ENCODE measurements at regions not wholly inside any gene's neighbourhood (a gene's known extent, or its start where the extent isn't known, plus 50 kb on each side); places are given as distances from the start of the nearest gene placed in this dataset.

DNA sequence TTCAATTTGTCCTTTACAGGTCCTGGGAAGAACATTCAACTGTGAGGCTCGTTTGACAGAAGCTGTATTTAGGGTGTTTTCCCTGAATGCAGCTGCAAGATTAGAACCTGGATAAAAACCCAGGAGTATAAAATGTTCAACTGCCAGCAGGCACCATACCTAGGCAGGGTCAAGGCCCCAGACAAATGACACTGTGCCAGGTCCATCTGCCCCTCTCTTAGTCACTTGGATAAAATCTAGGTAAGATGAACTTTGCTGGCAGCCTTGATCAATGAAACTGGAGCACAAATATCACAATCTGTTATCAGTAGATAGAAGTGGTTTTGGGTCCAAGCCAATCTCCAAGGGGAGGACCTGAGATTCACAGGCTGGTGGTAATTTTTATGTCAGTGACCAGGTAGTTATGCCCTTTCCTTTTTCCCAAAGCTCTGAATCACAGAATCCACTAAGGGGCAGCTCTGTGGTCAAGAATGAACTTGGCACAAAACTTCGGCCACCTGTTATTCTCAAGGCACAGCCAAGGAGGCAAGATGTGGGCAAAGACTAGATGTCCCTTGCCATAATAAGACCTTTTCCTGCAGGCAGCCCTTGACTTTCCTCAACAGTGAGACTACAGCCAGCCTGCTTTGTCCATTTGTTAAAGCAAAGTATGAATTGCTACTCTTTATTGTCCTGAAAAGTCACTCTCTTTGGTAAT lies 501.0 kb downstream of the PPARGC1A start:
- Mint-ChIP-seq H3K4me1 (no peaks in the 10 kb centered on the region), H3K27me3 (ENCODE audit: low read depth) (no peaks in the 10 kb centered on the region), H3K9me3 (peaks cover 1 to 3% of the 10 kb centered on the region in 2 experiments; a peak in 3 of 5 replicates), H3K27ac (no peak overlapping the region), H3K36me3 (ENCODE audit: insufficient read depth in 1 of 3, low read depth in 3 of 3) (peaks cover 0 to under 1% (median under 1%) of the 10 kb centered on the region in 3 experiments; a peak in 2 of 7 replicates), H3K4me3 (no peak overlapping the region)
- H3K4me2 ChIP-seq (ENCODE audit: insufficient read depth, insufficient read length, low read length): no peak overlapping the region
- H4K5ac ChIP-seq (ENCODE audit: insufficient read length, low read depth, low read length): no peak overlapping the region
- H3K23me2 ChIP-seq (ENCODE audit: insufficient read length, low read depth, low read length, poor library complexity, severe bottlenecking): no peaks in the 10 kb centered on the region
- H2BK120ac ChIP-seq (ENCODE audit: low read depth, low read length, poor library complexity, severe bottlenecking): no peak overlapping the region
- no peak overlapping the region for H3K27ac ChIP-seq (ENCODE audit: insufficient read length, low read depth, low read length)
- no peaks in the 10 kb centered on the region for H3K27me3 ChIP-seq (ENCODE audit: insufficient read depth, low read length)
- no peak overlapping the region for H3K14ac ChIP-seq (ENCODE audit: insufficient read depth, low read length)
- H4K20me1 ChIP-seq (ENCODE audit: control insufficient read depth, insufficient read depth, insufficient read length): no peaks in the 10 kb centered on the region
- H3K4ac ChIP-seq (ENCODE audit: low read depth, low read length): no peak overlapping the region
- TF ChIP-seq, protein P1, sequence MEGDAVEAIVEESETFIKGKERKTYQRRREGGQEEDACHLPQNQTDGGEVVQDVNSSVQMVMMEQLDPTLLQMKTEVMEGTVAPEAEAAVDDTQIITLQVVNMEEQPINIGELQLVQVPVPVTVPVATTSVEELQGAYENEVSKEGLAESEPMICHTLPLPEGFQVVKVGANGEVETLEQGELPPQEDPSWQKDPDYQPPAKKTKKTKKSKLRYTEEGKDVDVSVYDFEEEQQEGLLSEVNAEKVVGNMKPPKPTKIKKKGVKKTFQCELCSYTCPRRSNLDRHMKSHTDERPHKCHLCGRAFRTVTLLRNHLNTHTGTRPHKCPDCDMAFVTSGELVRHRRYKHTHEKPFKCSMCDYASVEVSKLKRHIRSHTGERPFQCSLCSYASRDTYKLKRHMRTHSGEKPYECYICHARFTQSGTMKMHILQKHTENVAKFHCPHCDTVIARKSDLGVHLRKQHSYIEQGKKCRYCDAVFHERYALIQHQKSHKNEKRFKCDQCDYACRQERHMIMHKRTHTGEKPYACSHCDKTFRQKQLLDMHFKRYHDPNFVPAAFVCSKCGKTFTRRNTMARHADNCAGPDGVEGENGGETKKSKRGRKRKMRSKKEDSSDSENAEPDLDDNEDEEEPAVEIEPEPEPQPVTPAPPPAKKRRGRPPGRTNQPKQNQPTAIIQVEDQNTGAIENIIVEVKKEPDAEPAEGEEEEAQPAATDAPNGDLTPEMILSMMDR (conservative IDR thresholded peaks at IDR 0.05): no peak
- no peak overlapping the region for H2BK5ac ChIP-seq (ENCODE audit: insufficient read length, low read length)
- H2AFZ ChIP-seq (ENCODE audit: low read length): no peak overlapping the region
- no peaks in the 10 kb centered on the region for H3K4me1 ChIP-seq (ENCODE audit: insufficient read depth, low read length)
- no peak overlapping the region for H3K9ac ChIP-seq (ENCODE audit: extremely low read depth, insufficient read length, low read length)
- H3K56ac ChIP-seq (ENCODE audit: insufficient read length, low read depth, low read length): no peak overlapping the region
- WGBS (ENCODE audit: extremely low coverage, insufficient read length, low lambda C conversion rate): no CpG with 5 or more reads among the region's 2 CpGs
- no peaks in the 10 kb centered on the region for H3K79me1 ChIP-seq (ENCODE audit: insufficient read depth, low read depth, low read length, poor library complexity, severe bottlenecking)
- no peak overlapping the region for H4K8ac ChIP-seq (replicated peaks; ENCODE audit: insufficient read length, low read depth, low read length)
- H3K23ac ChIP-seq (ENCODE audit: insufficient read length, low read depth, low read length): no peak overlapping the region
- no peak overlapping the region for H2AK5ac ChIP-seq (ENCODE audit: insufficient read length, low read length)
- H2BK20ac ChIP-seq (ENCODE audit: low read depth, low read length, poor library complexity, severe bottlenecking): no peak overlapping the region
- H2BK15ac ChIP-seq (ENCODE audit: low read depth, low read length): no peak overlapping the region
- no peak overlapping the region for H3T11ph ChIP-seq (ENCODE audit: low read length)
- H3K18ac ChIP-seq (ENCODE audit: insufficient read length, low read depth, low read length): no peak overlapping the region
- no peak overlapping the region for H2BK12ac ChIP-seq (ENCODE audit: insufficient read length, low read depth, low read length)
- no peaks in the 10 kb centered on the region for H3K9me3 ChIP-seq (ENCODE audit: control insufficient read depth, low read depth, low read length)
- no peaks in the 10 kb centered on the region for H3K79me2 ChIP-seq (ENCODE audit: insufficient read depth, low read length)
- no peak overlapping the region for H4K91ac ChIP-seq (ENCODE audit: insufficient read length, low read depth, low read length)
- no peak for DNase-seq
